Testis (tissue), 2 donors: ENCODE measurements at regions not wholly inside any gene's neighbourhood (a gene's known extent, or its start where the extent isn't known, plus 50 kb on each side); places are given as distances from the start of the nearest gene placed in this dataset.
"Not testable (repeated sequence)": the region's sequence is repeated elsewhere in the genome, so short reads cannot be mapped to it uniquely, and the experiment has no call there.

Experiments used
- DNase-seq: peaks from one replicate; pipeline ENCODE4 v3.0.0-alpha.2; 2019
- H3K27ac ChIP-seq, 2 donors: fragments of 200-600 bp; sonication (generic); one replicate each; pipeline ENCODE4 v1.5.1; 2019
- H3K27me3 ChIP-seq: fragments of 200-600 bp; sonication (generic); one replicate; pipeline ENCODE4 v1.5.1; 2019
- H3K36me3 ChIP-seq: fragments of 200-600 bp; sonication (generic); one replicate; pipeline ENCODE4 v1.5.1; 2017; ENCODE audit warnings: low read depth; ENCODE audit errors: missing control alignments
- H3K4me1 ChIP-seq: fragments of 200-600 bp; sonication (generic); one replicate; pipeline ENCODE4 v1.5.1; 2019
- H3K4me3 ChIP-seq, 2 donors: fragments of 200-600 bp; sonication (generic); one replicate each; pipeline ENCODE4 v1.5.1; 2017 to 2019
- H3K9me3 ChIP-seq: fragments of 200-600 bp; sonication (generic); one replicate; pipeline ENCODE4 v1.5.1; 2017
- POLR2A ChIP-seq: fragments of 450-650 bp; IDR thresholded peaks from one replicate; pipeline ENCODE4 v1.6.1; 2017; ENCODE audit warnings: antibody characterized with exemption, mild to moderate bottlenecking, moderate library complexity
- WGBS, 2 donors: methylation state at CpG; one replicate each; pipeline ENCODE4 v1.1.5; 2018; 5-methylcytosine and 5-hydroxymethylcytosine counted together
- intact Hi-C: fragments of 100-400 bp; cut with DNase I; formaldehyde crosslinking; loops from one replicate; pipeline ENCODE4 v1.15.1; 2023; ENCODE audit warnings: low total_unique reads
- TF ChIP-seq, protein P1 (sequence below), 3 experiments: fragments of 450-650 bp in 2 of 3; fragments of 200-600 bp in 1 of 3; sonication (generic) in 1 of 3; IDR thresholded peaks; one replicate each; pipeline ENCODE4 v1.5.1; 2016 to 2019; ENCODE audit warnings: antibody characterized with exemption in 3 of 3, mild to moderate bottlenecking in 2 of 3, moderate library complexity in 1 of 3

DNA sequence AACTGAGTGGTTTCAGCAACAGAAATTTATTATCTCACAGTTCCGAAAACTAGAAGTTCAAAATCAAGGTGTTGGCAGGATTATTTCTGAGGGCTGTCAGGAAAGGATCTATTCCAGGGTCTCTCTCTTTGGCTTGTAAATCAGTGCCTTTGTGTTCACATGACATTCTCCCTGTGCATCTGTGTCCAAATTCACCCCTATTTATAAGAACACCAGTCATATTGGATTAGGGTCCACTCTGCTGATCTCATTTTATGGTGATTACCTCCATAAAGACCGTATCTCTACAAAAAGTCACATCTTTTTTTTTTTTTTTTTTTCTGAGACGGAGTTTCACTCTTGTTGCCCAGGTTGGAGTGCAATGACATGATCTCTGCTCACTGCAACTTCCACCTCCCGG, 68.6 kb upstream of the MARCKS start:
- H3K4me1 ChIP-seq = no peaks in the 10 kb centered on the region
- no peaks in the 10 kb centered on the region for H3K9me3 ChIP-seq
- no peak overlapping the region for H3K4me3 ChIP-seq
- H3K27me3 ChIP-seq = no peaks in the 10 kb centered on the region
- H3K27ac ChIP-seq = no peak overlapping the region
- intact Hi-C loops = no loop called here
- H3K36me3 ChIP-seq = no peaks in the 10 kb centered on the region
- TF ChIP-seq, protein P1, sequence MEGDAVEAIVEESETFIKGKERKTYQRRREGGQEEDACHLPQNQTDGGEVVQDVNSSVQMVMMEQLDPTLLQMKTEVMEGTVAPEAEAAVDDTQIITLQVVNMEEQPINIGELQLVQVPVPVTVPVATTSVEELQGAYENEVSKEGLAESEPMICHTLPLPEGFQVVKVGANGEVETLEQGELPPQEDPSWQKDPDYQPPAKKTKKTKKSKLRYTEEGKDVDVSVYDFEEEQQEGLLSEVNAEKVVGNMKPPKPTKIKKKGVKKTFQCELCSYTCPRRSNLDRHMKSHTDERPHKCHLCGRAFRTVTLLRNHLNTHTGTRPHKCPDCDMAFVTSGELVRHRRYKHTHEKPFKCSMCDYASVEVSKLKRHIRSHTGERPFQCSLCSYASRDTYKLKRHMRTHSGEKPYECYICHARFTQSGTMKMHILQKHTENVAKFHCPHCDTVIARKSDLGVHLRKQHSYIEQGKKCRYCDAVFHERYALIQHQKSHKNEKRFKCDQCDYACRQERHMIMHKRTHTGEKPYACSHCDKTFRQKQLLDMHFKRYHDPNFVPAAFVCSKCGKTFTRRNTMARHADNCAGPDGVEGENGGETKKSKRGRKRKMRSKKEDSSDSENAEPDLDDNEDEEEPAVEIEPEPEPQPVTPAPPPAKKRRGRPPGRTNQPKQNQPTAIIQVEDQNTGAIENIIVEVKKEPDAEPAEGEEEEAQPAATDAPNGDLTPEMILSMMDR (IDR thresholded peaks at IDR 0.05) = no peak
- no peak for TF ChIP-seq POLR2A
- WGBS, 2 donors = 85 to 96% methylated on average over 4 of the region's 4 CpGs
- no peak for DNase-seq

DNA sequence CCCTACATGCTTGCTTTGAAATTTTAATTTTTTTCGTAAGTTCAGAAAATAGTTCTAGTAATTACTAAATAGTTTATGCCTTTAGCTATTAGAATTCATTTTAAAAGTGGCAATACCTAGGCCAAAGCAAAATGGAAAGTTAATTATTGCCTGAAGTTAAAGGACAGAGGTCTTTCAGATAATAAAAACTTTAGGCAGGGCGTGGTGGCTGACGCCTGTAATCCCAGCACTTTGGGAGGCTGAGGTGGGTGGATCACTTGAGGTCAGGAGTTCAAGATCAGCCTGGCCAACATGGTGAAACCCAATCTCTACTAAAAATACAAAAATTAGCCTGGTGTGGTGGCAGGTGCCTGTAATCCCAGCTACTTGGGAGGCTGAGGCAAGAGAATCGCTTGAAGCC, 65.9 kb upstream of the MARCKS start:
- H3K36me3 ChIP-seq, H3K27me3 ChIP-seq, intact Hi-C loops, H3K4me1 ChIP-seq, H3K4me3 ChIP-seq, DNase-seq, H3K9me3 ChIP-seq, H3K27ac ChIP-seq: not testable (repeated sequence)
- 83 to 92% methylated on average over 4 of the region's 4 CpGs for WGBS, 2 donors

DNA sequence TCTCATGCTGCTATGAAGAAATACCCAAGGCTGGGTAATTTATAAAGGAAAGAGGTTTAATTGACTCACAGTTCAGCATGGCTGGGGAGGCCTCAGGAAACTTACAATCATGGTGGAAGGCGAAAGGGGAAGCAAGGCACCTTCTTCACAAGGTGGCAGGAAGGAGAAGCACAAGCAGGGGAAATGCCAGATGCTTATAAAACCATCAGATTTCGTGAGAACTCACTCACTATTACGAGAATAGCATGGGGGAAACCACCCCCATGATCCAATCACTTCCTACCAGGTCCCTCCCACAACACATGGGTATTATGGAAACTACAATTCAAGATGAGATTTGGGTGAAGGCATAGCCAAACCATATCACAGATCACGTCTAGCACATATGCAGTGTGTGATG, 61.8 kb upstream of the MARCKS start:
- H3K36me3 ChIP-seq, intact Hi-C loops, H3K4me3 ChIP-seq, H3K4me1 ChIP-seq, H3K27me3 ChIP-seq, DNase-seq, H3K27ac ChIP-seq, H3K9me3 ChIP-seq: not testable (repeated sequence)
- WGBS, 2 donors = 87 to 94% methylated on average over 4 of the region's 4 CpGs

DNA sequence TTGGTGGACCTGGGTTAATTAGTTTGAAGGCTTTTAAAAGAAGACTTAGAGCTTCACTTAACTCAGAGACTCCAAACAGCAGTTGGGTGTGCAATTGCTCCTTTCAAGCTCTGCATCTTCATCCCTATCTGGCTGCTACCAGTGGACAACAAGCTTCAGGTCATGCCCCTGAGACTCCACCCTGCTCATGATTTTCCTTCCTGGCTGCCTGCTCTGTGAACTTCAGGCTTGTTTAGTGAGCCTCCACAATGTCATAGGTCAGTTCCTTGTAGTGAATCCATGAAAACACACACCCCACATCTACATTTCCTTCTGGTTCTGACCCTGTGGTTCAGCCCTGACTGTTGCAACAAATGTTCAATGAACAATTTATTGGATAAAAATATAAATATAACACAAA, 61.1 kb upstream of the MARCKS start:
- intact Hi-C loops = no loop called here
- Histone ChIP-seq H3K9me3 (no peaks in the 10 kb centered on the region), H3K4me3 (no peak overlapping the region), H3K27ac (no peak overlapping the region), H3K27me3 (no peaks in the 10 kb centered on the region), H3K36me3 (no peaks in the 10 kb centered on the region), H3K4me1 (no peaks in the 10 kb centered on the region)
- TF ChIP-seq POLR2A = no peak
- TF ChIP-seq, protein P1 (IDR thresholded peaks at IDR 0.05) = no peak
- no peak for DNase-seq

DNA sequence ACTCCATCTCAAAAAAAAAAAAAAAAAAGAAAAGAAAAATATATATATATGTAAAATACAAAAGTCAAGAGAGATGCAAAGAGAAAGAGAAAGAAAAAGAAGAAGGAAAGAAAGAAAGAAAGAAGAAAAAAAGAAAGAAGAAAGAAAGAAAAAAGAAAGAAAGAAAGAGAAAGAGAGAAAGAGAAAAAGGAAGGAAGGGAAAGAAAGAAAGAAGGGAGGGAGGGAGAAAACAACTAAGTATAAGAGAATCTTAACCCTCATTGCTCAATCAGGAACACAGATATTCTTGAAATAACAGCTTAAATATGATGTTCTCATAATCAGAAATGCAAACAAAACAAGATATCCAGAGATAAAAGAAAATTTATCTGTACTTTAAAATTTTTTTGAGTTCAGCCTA, 54.4 kb upstream of the MARCKS start:
- intact Hi-C loops = no loop called here
- no peaks in the 10 kb centered on the region for H3K4me1 ChIP-seq

DNA sequence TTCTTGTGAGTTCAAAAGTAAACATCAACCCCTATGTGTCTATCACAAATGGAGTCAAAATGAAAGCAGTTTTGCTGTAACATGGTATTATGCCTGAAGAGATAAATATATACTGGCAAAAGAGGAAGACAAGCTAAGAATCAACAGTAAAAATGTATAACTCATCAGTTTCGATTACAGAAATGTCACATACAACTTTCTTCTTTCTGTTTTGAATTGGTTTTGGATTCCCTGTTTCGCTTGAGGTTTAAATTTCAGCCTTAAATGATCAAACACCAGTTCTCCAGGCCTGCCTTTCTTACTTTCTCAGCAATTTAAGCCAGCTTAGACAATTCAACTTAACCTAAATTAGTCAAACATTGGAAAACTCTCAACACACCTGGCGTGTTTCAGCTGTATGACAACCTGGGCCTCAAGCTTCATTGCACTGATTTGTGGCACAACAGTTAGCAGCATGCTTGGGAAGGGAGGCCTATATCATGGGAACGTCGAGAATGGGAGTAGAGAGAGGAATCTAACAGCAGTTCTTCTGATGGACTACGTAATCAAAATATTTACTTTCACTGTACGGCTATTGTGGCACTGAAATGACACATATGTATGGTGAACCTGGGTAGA, 51.9 kb upstream of the MARCKS start:
- DNase-seq = no peak
- no peaks in the 10 kb centered on the region for H3K36me3 ChIP-seq
- no peaks in the 10 kb centered on the region for H3K9me3 ChIP-seq
- H3K4me3 ChIP-seq = no peak overlapping the region
- intact Hi-C loops = no loop called here
- 73 to 76% methylated on average over 7 of the region's 7 CpGs for WGBS, 2 donors
- H3K4me1 ChIP-seq = no peaks in the 10 kb centered on the region
- TF ChIP-seq POLR2A = no peak
- TF ChIP-seq, protein P1 (IDR thresholded peaks at IDR 0.05) = no peak
- H3K27me3 ChIP-seq = no peaks in the 10 kb centered on the region
- no peak overlapping the region for H3K27ac ChIP-seq

More for the DNA sequence above, 54.4 kb upstream of the MARCKS start:
- no peak overlapping the region for H3K4me3 ChIP-seq
- H3K9me3 ChIP-seq = no peaks in the 10 kb centered on the region
- H3K27me3 ChIP-seq = no peaks in the 10 kb centered on the region
- no peak for DNase-seq
- H3K36me3 ChIP-seq = no peaks in the 10 kb centered on the region
- TF ChIP-seq POLR2A = no peak
- TF ChIP-seq, protein P1 (IDR thresholded peaks at IDR 0.05) = no peak
- no peak overlapping the region for H3K27ac ChIP-seq
